CD4-positive, CD25-positive, alpha-beta regulatory T cell (primary cell): ENCODE measurements at regions not wholly inside any gene's neighbourhood (a gene's known extent, or its start where the extent isn't known, plus 50 kb on each side); places are given as distances from the start of the nearest gene placed in this dataset.

ENCODE experiments used
- ATAC-seq, 2 donors: fragments of 150-1000 bp; cut with Tn5 transposase; one replicate each; pipeline ENCODE4 v1.10.0; 2021; ENCODE audit warnings: low read depth in 2 of 2, moderate number of reproducible peaks in 2 of 2, moderate library complexity in 1 of 2
- DNase-seq, 3 donors: peaks; one replicate each; pipeline versions ENCODE4 v3.0.0 to v3.0.0-alpha.2; 2012 to 2022; ENCODE audit warnings: mixed read lengths in 1 of 3
- H3K27ac ChIP-seq: one replicate; pipeline ENCODE4 v1.7.0; 2013; ENCODE audit warnings: mild to moderate bottlenecking, low read length; ENCODE audit not compliant: insufficient read depth, poor library complexity, severe bottlenecking
- H3K27me3 ChIP-seq: one replicate; pipeline ENCODE4 v1.7.0; 2013; ENCODE audit warnings: low read length; ENCODE audit not compliant: control insufficient read depth, insufficient read depth
- H3K36me3 ChIP-seq: one replicate; pipeline ENCODE4 v1.7.0; 2013; ENCODE audit warnings: mild to moderate bottlenecking, low read length, moderate library complexity; ENCODE audit not compliant: control insufficient read depth, insufficient read depth
- H3K4me1 ChIP-seq: 2 replicates; pipeline ENCODE4 v1.7.0; 2013; ENCODE audit warnings: mild to moderate bottlenecking, low read length; ENCODE audit not compliant: insufficient read depth, control insufficient read depth, poor library complexity, severe bottlenecking
- H3K4me3 ChIP-seq: one replicate; pipeline ENCODE4 v1.7.0; 2013; ENCODE audit warnings: low read depth, mild to moderate bottlenecking, low read length, moderate library complexity
- H3K9me3 ChIP-seq, 2 experiments: 1 replicate in 1 of 2; 2 replicates in 1 of 2; pipeline ENCODE4 v1.7.0; 2013; ENCODE audit warnings: low read length in 2 of 2, mild to moderate bottlenecking in 1 of 2, moderate library complexity in 1 of 2; ENCODE audit not compliant: control insufficient read depth in 2 of 2
- H3K27ac Mint-ChIP-seq, 3 donors: one replicate each; pipeline ENCODE4 v1.8.0; 2020 to 2022; ENCODE audit warnings: mild to moderate bottlenecking in 3 of 3, mixed read lengths in 3 of 3, moderate library complexity in 2 of 3
- H3K27me3 Mint-ChIP-seq: one replicate; pipeline ENCODE4 v1.8.0; 2022; ENCODE audit warnings: mild to moderate bottlenecking, mixed read lengths
- H3K36me3 Mint-ChIP-seq: one replicate; pipeline ENCODE4 v1.8.0; 2020; ENCODE audit warnings: mixed read lengths
- H3K4me1 Mint-ChIP-seq, 4 donors: one replicate each; pipeline ENCODE4 v1.8.0; 2020 to 2022; ENCODE audit warnings: mixed read lengths in 4 of 4, mild to moderate bottlenecking in 1 of 4
- H3K4me3 Mint-ChIP-seq, 4 donors: one replicate each; pipeline ENCODE4 v1.8.0; 2020 to 2022; ENCODE audit warnings: mild to moderate bottlenecking in 4 of 4, mixed read lengths in 4 of 4, moderate library complexity in 3 of 4
- H3K9me3 Mint-ChIP-seq, 7 donors: one replicate each; pipeline ENCODE4 v1.8.0; 2020 to 2022; ENCODE audit warnings: mixed read lengths in 7 of 7, mild to moderate bottlenecking in 3 of 7, moderate library complexity in 2 of 7

DNA sequence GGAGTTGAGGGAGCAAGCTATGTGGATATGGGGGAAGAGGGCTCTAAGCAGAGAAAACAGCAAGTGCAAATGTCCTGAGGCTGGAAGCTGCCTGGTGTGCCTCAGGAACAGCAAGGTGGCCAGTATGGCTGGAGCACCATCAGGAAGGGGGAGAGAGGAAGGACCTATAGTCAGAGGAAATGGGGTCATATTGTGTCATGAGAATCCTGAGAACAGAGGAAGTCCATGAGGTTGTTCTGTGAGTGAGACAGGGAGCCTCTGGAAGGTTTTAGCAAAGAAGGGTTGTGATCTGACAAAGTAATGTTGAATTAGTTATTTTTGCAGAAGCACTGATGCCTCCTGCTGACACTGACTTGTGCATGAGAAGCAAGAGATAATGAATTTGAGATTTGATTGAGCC is 204.3 kb downstream of the PTEN start:
- H3K27me3 Mint-ChIP-seq = no peaks in the 10 kb centered on the region
- no peaks in the 10 kb centered on the region for H3K36me3 ChIP-seq
- H3K4me1 Mint-ChIP-seq = peaks cover 23 to 63% (median 47%) of the 10 kb centered on the region in 4 donors
- DNase-seq (no peak), ATAC-seq (no peak)
- no peak overlapping the region for H3K4me3 ChIP-seq
- peaks cover 37% of the 10 kb centered on the region for H3K4me1 ChIP-seq
- no peak overlapping the region for H3K27ac ChIP-seq
- no peaks in the 10 kb centered on the region for H3K9me3 ChIP-seq
- H3K4me3 Mint-ChIP-seq = peak overlapping the region in 3 of 4 donors; percentile 17 to 58 (median 30)
- no peaks in the 10 kb centered on the region for H3K9me3 Mint-ChIP-seq
- H3K27me3 ChIP-seq = no peaks in the 10 kb centered on the region
- H3K36me3 Mint-ChIP-seq = peaks cover 5% of the 10 kb centered on the region
- H3K27ac Mint-ChIP-seq = peak overlapping the region; percentile 83 to 93 (median 89)

DNA sequence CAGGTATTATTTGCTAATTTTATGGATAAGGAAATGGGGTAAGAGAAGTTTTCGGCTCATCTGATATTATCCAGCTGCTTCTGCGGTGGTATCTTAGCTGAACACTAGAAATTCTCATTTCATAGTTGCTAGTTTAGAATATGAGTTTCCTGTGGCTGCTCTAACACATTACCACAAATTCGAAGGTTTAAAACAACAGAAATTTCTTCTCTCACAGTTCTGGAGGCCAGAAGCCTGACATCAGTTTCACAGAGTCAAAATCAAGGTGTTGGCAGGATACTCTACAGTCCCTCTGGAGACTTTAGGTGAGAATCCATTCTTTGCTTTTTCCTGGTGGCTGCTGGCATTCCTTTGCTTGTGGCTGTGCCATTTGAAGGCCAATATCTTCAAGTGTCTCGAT is 205.9 kb downstream of the PTEN start:
- Mint-ChIP-seq H3K4me3 (no peak overlapping the region), H3K9me3 (peaks cover 0 to 1% (median 0%) of the 10 kb centered on the region in 7 donors)

DNA sequence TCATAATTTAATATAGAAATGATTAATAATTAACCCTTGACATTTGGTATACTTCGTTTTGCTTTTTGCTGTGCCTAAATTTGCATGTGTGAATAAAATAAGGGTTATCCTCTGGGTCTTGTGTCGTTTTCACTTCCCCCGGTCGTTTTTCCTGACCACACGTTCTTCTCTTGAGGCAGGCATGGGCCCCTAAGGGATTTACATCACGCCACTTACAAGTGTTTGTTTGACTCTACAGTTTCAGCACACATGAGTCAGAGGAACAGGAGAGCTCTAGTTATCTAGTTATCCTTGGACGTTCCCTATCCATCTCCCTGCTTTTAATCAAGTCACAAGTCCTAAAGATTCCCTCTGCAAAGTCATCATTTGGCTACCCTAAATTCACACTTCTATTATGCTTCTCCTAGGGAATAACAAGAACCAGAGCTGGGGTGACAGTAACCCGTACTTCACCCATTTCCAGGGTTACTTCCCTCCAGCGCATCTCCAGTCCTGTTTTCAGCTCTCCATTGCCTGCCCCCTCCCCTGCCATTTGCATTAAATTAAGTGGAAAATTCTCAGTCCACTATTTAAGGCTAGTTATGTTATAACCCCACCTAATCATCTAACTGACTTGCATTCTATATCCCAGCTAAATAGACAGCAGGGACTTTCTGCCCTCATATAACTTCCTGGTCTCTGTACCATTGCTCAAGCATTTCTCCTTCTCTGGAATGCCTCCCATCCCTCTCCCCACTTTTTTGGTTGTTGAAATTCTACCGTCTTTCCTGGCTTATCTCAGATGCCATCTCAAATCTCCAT is 206.9 kb downstream of the PTEN start:
- Mint-ChIP-seq H3K4me1 (peaks cover 14 to 41% (median 31%) of the 10 kb centered on the region in 4 donors), H3K36me3 (peaks cover 5% of the 10 kb centered on the region), H3K9me3 (peaks cover 0 to 1% (median 0%) of the 10 kb centered on the region in 7 donors), H3K4me3 (no peak overlapping the region), H3K27me3 (no peaks in the 10 kb centered on the region), H3K27ac (peak overlapping the region in 1 of 3 donors; percentile 27)
- Histone ChIP-seq H3K27ac (no peak overlapping the region), H3K4me1 (peaks cover 25% of the 10 kb centered on the region), H3K4me3 (no peak overlapping the region), H3K27me3 (no peaks in the 10 kb centered on the region), H3K9me3 (no peaks in the 10 kb centered on the region), H3K36me3 (no peaks in the 10 kb centered on the region)
- no peak for ATAC-seq
- no peak for DNase-seq

More for the DNA sequence above, 205.9 kb downstream of the PTEN start:
- H3K27me3 ChIP-seq = no peaks in the 10 kb centered on the region
- no peak overlapping the region for H3K4me3 ChIP-seq
- Mint-ChIP-seq H3K27me3 (no peaks in the 10 kb centered on the region), H3K27ac (peak overlapping the region in 1 of 3 donors; percentile 27), H3K4me1 (peaks cover 23 to 50% (median 40%) of the 10 kb centered on the region in 4 donors), H3K36me3 (peaks cover 5% of the 10 kb centered on the region)
- H3K36me3 ChIP-seq = no peaks in the 10 kb centered on the region
- no peak overlapping the region for H3K27ac ChIP-seq
- peaks cover 34% of the 10 kb centered on the region for H3K4me1 ChIP-seq
- ATAC-seq (no peak), DNase-seq (no peak)
- no peaks in the 10 kb centered on the region for H3K9me3 ChIP-seq

DNA sequence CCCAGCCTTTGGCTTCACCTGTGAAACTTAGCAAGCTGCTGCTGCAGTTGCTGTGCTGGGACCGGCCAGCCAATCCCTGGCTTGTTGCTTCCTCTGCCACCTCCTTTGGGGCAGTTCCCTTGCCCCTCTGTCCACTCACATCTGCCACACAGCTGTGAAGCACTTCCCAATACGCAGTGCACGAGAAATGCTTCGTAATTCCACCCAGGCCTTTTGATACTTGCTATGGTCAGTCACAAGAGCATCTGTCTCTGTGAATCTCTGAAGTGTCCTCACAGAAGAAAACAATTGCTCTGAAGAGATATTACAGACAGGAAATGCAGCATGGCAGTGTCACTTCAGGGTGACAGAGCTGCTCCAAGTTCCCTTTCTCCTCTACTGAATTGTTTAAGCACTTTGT is 208.5 kb downstream of the PTEN start:
- H3K9me3 ChIP-seq = no peaks in the 10 kb centered on the region
- no peak overlapping the region for H3K27ac ChIP-seq
- Mint-ChIP-seq H3K4me3 (no peak overlapping the region), H3K4me1 (peaks cover 3 to 26% (median 20%) of the 10 kb centered on the region in 4 donors), H3K9me3 (peaks cover 0 to 5% (median 0%) of the 10 kb centered on the region in 7 donors), H3K36me3 (peaks cover 5% of the 10 kb centered on the region), H3K27ac (no peak overlapping the region), H3K27me3 (no peaks in the 10 kb centered on the region)
- no peak overlapping the region for H3K4me3 ChIP-seq
- H3K36me3 ChIP-seq = no peaks in the 10 kb centered on the region
- no peak for DNase-seq
- H3K4me1 ChIP-seq = peaks cover 9% of the 10 kb centered on the region
- no peak for ATAC-seq
- no peaks in the 10 kb centered on the region for H3K27me3 ChIP-seq

DNA sequence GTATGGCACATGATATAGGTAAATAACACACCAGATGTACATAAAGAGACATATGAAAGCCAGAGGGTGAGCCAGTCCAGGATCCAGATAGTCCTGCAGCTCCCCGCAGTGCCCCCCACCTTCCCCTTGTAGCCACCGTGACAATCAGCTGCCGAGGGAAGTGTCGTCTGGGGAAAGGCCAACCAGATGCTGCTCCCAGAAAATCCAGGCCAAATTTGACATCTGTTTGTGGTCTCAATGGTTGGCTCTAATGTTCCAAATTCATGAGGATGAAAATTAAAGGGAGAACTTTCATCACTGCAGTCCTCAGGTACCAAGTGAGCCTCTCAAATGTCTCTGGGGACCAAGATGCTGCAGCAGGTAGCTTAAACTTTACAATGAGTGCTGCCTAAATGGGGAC is 210.3 kb downstream of the PTEN start:
- no peak overlapping the region for H3K27ac ChIP-seq
- Mint-ChIP-seq H3K27ac (no peak overlapping the region), H3K4me1 (peaks cover 0 to 12% (median 7%) of the 10 kb centered on the region in 4 donors), H3K36me3 (no peaks in the 10 kb centered on the region), H3K9me3 (peaks cover 0 to 5% (median 0%) of the 10 kb centered on the region in 7 donors), H3K4me3 (no peak overlapping the region), H3K27me3 (no peaks in the 10 kb centered on the region)
- no peaks in the 10 kb centered on the region for H3K36me3 ChIP-seq
- no peak overlapping the region for H3K4me3 ChIP-seq
- no peaks in the 10 kb centered on the region for H3K9me3 ChIP-seq
- no peaks in the 10 kb centered on the region for H3K27me3 ChIP-seq
- no peaks in the 10 kb centered on the region for H3K4me1 ChIP-seq
- no peak for ATAC-seq
- no peak for DNase-seq

DNA sequence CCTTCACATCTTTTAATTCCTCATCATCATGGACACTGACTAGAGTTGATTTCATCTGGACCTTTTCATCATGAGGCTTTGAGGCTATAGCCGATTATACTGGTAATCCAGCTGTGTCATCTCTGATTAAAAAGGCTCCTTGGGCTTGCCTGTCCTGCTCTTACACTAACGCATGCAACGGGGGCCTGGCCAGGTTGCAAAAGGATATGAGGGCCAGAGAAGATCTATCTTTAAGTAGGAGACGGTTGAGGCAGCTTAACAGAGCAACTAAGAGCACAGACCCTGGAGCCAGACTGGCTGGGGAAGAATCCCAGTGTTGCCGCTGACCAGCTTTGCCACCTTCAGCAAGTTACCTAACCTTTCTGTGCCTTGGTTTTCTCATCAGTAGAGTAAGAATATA is 211.5 kb downstream of the PTEN start:
- no peaks in the 10 kb centered on the region for H3K27me3 Mint-ChIP-seq
- H3K4me1 ChIP-seq = no peaks in the 10 kb centered on the region
- no peaks in the 10 kb centered on the region for H3K36me3 Mint-ChIP-seq
- H3K36me3 ChIP-seq = no peaks in the 10 kb centered on the region
- no peak overlapping the region for H3K4me3 ChIP-seq
- H3K9me3 Mint-ChIP-seq = peaks cover 0 to 5% (median 0%) of the 10 kb centered on the region in 7 donors
- H3K4me1 Mint-ChIP-seq = peaks cover 0 to 7% (median 5%) of the 10 kb centered on the region in 4 donors
- H3K27ac ChIP-seq = no peak overlapping the region
- H3K27me3 ChIP-seq = no peaks in the 10 kb centered on the region
- ATAC-seq = no peak
- no peak for DNase-seq
- H3K27ac Mint-ChIP-seq = no peak overlapping the region
- no peaks in the 10 kb centered on the region for H3K9me3 ChIP-seq
- no peak overlapping the region for H3K4me3 Mint-ChIP-seq

DNA sequence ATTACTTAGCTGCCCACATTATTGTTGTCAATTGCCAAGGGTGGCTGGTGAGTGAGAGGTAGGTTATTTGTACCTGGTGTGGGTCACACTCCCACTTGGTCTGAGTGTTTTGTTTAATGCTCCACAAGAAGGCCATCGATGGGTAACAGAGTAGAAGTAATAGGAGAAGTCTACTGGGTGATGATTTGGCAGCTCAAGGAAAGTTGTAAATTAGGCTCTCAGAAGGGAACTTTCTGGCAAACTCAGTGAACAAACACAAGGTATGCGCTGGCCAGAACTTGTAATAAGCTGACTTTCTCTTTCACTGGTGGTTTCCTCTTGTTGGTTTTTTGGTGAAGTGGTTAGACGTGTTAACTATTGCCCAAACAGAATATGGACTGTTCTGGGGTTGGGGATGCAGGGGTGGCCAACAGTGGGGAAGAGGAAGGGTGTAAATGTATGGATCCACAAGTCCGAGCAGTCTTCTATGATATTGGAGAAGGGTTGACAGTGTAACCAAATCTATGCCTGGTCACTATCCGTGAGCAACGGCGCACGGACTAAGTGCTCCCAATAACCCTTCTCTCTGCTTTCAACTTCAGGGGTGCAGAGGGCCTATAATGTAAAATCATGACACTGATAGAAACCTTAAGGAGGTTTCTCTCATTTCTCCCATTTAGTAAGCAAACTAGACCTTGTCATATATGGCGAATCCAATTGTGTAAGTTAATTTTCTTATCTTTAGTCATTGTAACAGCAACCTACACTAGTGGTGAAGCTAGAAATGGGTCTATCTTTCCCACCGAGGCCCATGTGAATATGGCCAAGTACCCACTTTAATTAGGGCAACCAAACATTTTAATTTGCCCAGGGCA is 212.8 kb downstream of the PTEN start:
- no peaks in the 10 kb centered on the region for H3K27me3 Mint-ChIP-seq
- H3K27ac ChIP-seq = no peak overlapping the region
- peak overlapping the region in 2 of 3 donors; percentile 4 to 39 for H3K27ac Mint-ChIP-seq
- H3K36me3 ChIP-seq = no peaks in the 10 kb centered on the region
- H3K4me3 Mint-ChIP-seq = no peak overlapping the region
- ATAC-seq = no peak
- no peak overlapping the region for H3K4me3 ChIP-seq
- no peak for DNase-seq
- no peaks in the 10 kb centered on the region for H3K27me3 ChIP-seq
- H3K9me3 ChIP-seq = no peaks in the 10 kb centered on the region
- no peaks in the 10 kb centered on the region for H3K36me3 Mint-ChIP-seq
- H3K4me1 Mint-ChIP-seq = peaks cover 0 to 7% (median 3%) of the 10 kb centered on the region in 4 donors
- H3K9me3 Mint-ChIP-seq = peaks cover 0 to 5% (median 0%) of the 10 kb centered on the region in 7 donors
- no peaks in the 10 kb centered on the region for H3K4me1 ChIP-seq
